LNCAP (cell line): ENCODE measurements at regions not wholly inside any gene's neighbourhood (a gene's known extent, or its start where the extent isn't known, plus 50 kb on each side); places are given as distances from the start of the nearest gene placed in this dataset.

ENCODE experiments used
- CTCF ChIP-seq: fragments of 450-650 bp; IDR thresholded peaks from 2 replicates; pipeline ENCODE4 v1.5.1; 2017; ENCODE audit warnings: mild to moderate bottlenecking

GRCh38 chr14:57150449-57150848, 118.3 kb downstream of the EXOC5 start:
- TF ChIP-seq CTCF = no peak

- TF ChIP-seq CTCF = no peak
Observed at GRCh38 chr14:57139173-57139572, 129.5 kb downstream of the EXOC5 start.

DNA sequence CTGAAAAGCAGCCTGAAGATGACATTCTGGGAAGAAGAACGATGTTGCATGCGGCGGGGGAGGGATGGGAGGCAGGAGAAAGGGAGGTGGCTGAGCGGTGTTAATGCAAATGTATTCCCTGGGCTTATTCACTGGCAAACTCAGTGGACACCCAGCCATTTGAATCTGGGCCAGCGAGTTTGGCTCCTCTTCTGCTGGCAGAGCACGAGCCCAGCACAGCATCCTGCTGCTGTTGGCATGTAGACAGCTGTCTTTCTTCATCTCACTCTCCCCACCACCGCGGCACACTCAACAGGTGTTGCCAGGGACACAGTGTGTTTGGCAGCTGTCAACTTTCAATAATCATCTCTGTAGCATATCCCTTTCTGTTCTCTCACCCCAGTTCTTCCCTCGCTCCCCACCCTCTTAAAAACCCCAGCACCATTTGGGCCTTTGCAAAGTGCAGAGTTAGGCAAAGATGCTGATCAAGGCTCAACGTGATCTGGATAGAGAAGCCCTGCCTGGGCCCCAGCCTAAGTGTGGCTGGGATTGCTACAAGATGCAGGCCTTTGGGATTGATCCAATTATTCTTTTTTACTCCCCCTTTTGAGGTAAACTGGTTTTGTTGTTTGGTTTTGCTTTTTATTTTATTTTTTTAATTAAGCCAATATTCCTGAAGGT, 131.9 kb downstream of the EXOC5 start:
- no peak for TF ChIP-seq CTCF

DNA sequence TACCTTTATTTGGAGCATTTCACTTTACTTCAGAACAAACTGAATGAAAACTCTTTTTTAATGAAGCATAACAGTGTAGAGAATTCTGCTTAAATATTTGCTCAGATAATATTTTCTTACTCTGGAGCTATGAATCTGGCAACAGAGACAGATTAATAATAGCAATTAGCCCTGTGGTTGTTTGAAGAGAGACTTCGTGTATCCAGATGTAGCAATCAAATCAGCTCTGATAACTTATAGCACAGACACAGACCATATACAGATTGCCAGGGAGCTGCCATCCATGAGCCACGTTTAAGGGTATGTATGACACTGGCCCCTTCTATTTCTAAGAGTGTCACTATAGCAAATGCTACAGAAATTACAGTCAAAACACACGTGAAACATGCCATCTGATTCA, 146.6 kb downstream of the EXOC5 start:
- no peak for TF ChIP-seq CTCF

- no peak for TF ChIP-seq CTCF
Observed at GRCh38 chr14:57091030-57091608, 177.6 kb downstream of the EXOC5 start.

DNA sequence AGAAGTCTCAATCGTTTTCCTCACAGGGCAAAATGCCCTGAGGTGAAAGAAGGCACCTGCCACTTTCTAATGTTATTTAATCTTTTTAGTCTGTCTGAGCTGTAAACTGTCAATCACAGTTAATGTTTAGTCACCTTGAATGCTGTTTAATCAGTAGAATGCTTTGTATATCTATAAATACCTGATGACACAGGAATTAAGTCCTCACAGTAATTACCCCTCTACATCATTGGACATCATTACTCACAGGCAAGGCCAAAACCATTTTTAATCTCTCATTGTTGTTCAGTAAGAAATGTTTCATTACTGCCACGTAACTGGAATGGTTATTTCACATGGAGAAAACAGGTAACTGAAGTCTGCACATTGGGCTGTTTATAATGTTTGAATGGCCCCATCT, 178.8 kb downstream of the EXOC5 start:
- TF ChIP-seq CTCF = no peak

GRCh38 chr14:57087841-57088240, 180.9 kb downstream of the EXOC5 start:
- no peak for TF ChIP-seq CTCF
